ENCODE measurements at regions not wholly inside any gene's neighbourhood (a gene's known extent, or its start where the extent isn't known, plus 50 kb on each side); places are given as distances from the start of the nearest gene placed in this dataset.

- Histone ChIP-seq H3K23me2 (ENCODE audit: insufficient read length, low read depth, low read length, poor library complexity, severe bottlenecking) (no peaks in the 10 kb centered on the region), H3K79me2 (ENCODE audit: insufficient read depth, low read length) (no peaks in the 10 kb centered on the region), H3K4me1 (ENCODE audit: insufficient read depth, low read length) (no peaks in the 10 kb centered on the region), H3K23ac (ENCODE audit: insufficient read length, low read depth, low read length) (no peak overlapping the region), H4K20me1 (ENCODE audit: control insufficient read depth, insufficient read depth, insufficient read length) (peaks cover 2% of the 10 kb centered on the region), H3K9me3 (ENCODE audit: control insufficient read depth, low read depth, low read length) (no peaks in the 10 kb centered on the region), H3K4ac (ENCODE audit: low read depth, low read length) (no peak overlapping the region), H3K56ac (ENCODE audit: insufficient read length, low read depth, low read length) (no peak overlapping the region), H4K91ac (ENCODE audit: insufficient read length, low read depth, low read length) (no peak overlapping the region), H2BK5ac (ENCODE audit: insufficient read length, low read length) (no peak overlapping the region), H2BK20ac (ENCODE audit: low read depth, low read length, poor library complexity, severe bottlenecking) (no peak overlapping the region), H3K4me2 (ENCODE audit: insufficient read depth, insufficient read length, low read length) (no peak overlapping the region), H3K18ac (ENCODE audit: insufficient read length, low read depth, low read length) (no peak overlapping the region), H3K27me3 (ENCODE audit: insufficient read depth, low read length) (no peaks in the 10 kb centered on the region), H2AK5ac (ENCODE audit: insufficient read length, low read length) (no peak overlapping the region), H2BK12ac (ENCODE audit: insufficient read length, low read depth, low read length) (no peak overlapping the region), H3K9ac (ENCODE audit: extremely low read depth, insufficient read length, low read length) (no peak overlapping the region), H4K5ac (ENCODE audit: insufficient read length, low read depth, low read length) (no peak overlapping the region), H2BK120ac (ENCODE audit: low read depth, low read length, poor library complexity, severe bottlenecking) (no peak overlapping the region), H4K8ac (replicated peaks; ENCODE audit: insufficient read length, low read depth, low read length) (no peak overlapping the region), H3K79me1 (ENCODE audit: insufficient read depth, low read depth, low read length, poor library complexity, severe bottlenecking) (no peaks in the 10 kb centered on the region), H3K27ac (ENCODE audit: insufficient read length, low read depth, low read length) (no peak overlapping the region), H2AFZ (ENCODE audit: low read length) (no peak overlapping the region), H2BK15ac (ENCODE audit: low read depth, low read length) (no peak overlapping the region), H3K14ac (ENCODE audit: insufficient read depth, low read length) (no peak overlapping the region), H3T11ph (ENCODE audit: low read length) (no peak overlapping the region)
- H3K4me3 Mint-ChIP-seq, result no peak overlapping the region
- H3K4me1 Mint-ChIP-seq, result no peaks in the 10 kb centered on the region
- H3K27ac Mint-ChIP-seq, result no peak overlapping the region
- peaks cover 42% of the 10 kb centered on the region for H3K27me3 Mint-ChIP-seq (ENCODE audit: low read depth)
- no peaks in the 10 kb centered on the region for H3K9me3 Mint-ChIP-seq
- DNase-seq, result no peak
- no peaks in the 10 kb centered on the region for H3K36me3 Mint-ChIP-seq (ENCODE audit: insufficient read depth in 1 of 3, low read depth in 3 of 3)
- no CpG with 5 or more reads among the region's 6 CpGs for WGBS (ENCODE audit: extremely low coverage, insufficient read length, low lambda C conversion rate)
- TF ChIP-seq CTCF (conservative IDR thresholded peaks at IDR 0.05), result no peak
Observed at GRCh38 chr4:10253765-10254164, 137.2 kb upstream of the WDR1 start.
